Upper lobe of right lung (tissue), 1 donor: ENCODE measurements at regions not wholly inside any gene's neighbourhood (a gene's known extent, or its start where the extent isn't known, plus 50 kb on each side); places are given as distances from the start of the nearest gene placed in this dataset.
"Not testable (repeated sequence)": the region's sequence is repeated elsewhere in the genome, so short reads cannot be mapped to it uniquely, and the experiment has no call there.

Experiments
- ATAC-seq: fragments of 200-7000 bp; cut with Tn5 transposase; one replicate; pipeline ENCODE4 v1.9.1; 2020; ENCODE audit warnings: mild to moderate bottlenecking, moderate library complexity
- DNase-seq: peaks from one replicate; pipeline ENCODE4 v3.0.0-alpha.2; 2020
- H3K27ac ChIP-seq: fragments of 200-600 bp; one replicate; pipeline ENCODE4 v1.8.0; 2022
- H3K27me3 ChIP-seq: fragments of 200-600 bp; one replicate; pipeline ENCODE4 v1.8.0; 2022; ENCODE audit warnings: mild to moderate bottlenecking
- H3K36me3 ChIP-seq: fragments of 200-600 bp; one replicate; pipeline ENCODE4 v1.8.0; 2022
- H3K4me1 ChIP-seq: fragments of 200-600 bp; one replicate; pipeline ENCODE4 v1.8.0; 2022
- H3K4me3 ChIP-seq: fragments of 200-600 bp; one replicate; pipeline ENCODE4 v1.8.0; 2022; ENCODE audit warnings: mild to moderate bottlenecking
- H3K9me3 ChIP-seq: fragments of 200-600 bp; one replicate; pipeline ENCODE4 v1.8.0; 2022
- CTCF ChIP-seq: fragments of 200-600 bp; IDR thresholded peaks from one replicate; pipeline ENCODE4 v1.8.0; 2022; ENCODE audit warnings: antibody characterized with exemption
- intact Hi-C: fragments of 100-400 bp; cut with DNase I; formaldehyde crosslinking; loops from one replicate; pipeline ENCODE4 v1.11.0; 2022
- donor health status: DM: no; HTN: yes; CAD: no; lungs with severe emphysema.

DNA sequence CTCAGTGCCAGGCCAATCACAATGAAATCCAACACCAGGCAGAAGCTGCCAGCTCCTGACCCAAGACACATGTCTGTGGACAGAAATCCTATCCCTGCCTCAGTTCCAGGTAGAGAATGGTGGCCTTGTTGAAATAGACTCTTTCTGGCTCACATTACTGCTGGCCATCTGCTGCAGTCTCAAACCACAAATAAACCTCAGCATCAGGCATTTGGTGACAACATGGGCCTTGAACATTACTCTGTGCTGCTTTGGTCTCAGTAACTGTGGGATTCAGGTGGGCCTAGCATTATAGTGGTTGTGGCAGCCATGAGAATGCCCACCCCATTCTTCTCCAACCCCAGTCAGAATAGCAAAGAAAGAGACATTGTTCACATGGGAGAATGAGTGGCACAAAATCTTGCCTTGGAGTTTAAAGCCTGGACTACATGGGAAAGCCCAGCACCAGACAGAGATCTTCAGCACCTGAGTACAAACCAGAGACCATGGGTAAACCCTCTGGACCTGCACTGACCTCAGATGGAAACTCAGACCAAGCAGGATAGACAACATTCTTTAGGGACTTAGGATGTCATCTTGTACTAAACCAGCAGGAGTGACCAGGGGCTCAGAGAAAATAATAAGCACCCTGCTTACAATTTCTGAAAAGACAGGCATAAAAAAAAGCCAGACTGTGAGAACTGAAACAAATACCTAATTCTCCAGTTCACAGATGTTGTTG is 50.4 kb upstream of the TRAM1L1 start:
- no peaks in the 10 kb centered on the region for H3K4me1 ChIP-seq
- no peak overlapping the region for H3K4me3 ChIP-seq
- H3K27ac ChIP-seq = no peak overlapping the region
- DNase-seq (no peak), ATAC-seq (no peak)
- H3K36me3 ChIP-seq = no peaks in the 10 kb centered on the region
- H3K27me3 ChIP-seq = no peaks in the 10 kb centered on the region
- H3K9me3 ChIP-seq = no peaks in the 10 kb centered on the region
- intact Hi-C loops = no loop called here
- no peak for TF ChIP-seq CTCF

- Histone ChIP-seq H3K9me3 (no peaks in the 10 kb centered on the region), H3K4me3 (no peak overlapping the region), H3K36me3 (no peaks in the 10 kb centered on the region), H3K27ac (no peak overlapping the region), H3K4me1 (no peaks in the 10 kb centered on the region), H3K27me3 (no peaks in the 10 kb centered on the region)
- intact Hi-C loops = no loop called here
- no peak for TF ChIP-seq CTCF
- ATAC-seq (no peak), DNase-seq (no peak)
Observed at GRCh38 chr4:117137145-117137544, 51.8 kb upstream of the TRAM1L1 start.

DNA sequence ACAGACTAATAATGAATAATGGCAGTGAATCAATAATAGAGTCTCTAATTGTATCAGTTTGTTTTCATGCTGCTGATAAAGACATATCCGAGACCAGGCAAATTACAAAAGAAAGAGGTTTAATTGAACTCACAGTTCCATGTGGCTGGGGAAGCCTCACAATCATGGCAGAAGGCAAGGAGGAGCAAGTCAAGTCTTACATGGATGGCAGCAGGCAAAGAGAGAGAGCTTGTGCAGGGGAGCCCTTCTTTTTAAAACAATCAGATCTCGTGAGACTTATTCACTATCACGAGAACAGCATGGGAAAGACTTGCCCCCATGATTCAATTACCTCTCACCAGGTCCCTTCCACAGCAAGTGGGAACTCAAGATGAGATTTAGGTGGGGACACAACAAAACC is 53.4 kb upstream of the TRAM1L1 start:
- DNase-seq, H3K4me3 ChIP-seq, intact Hi-C loops, H3K4me1 ChIP-seq, H3K36me3 ChIP-seq, H3K27me3 ChIP-seq, H3K9me3 ChIP-seq, H3K27ac ChIP-seq, ATAC-seq: not testable (repeated sequence)

- no peaks in the 10 kb centered on the region for H3K4me1 ChIP-seq
- intact Hi-C loops = no loop called here
- DNase-seq = no peak
- H3K9me3 ChIP-seq = no peaks in the 10 kb centered on the region
- no peaks in the 10 kb centered on the region for H3K27me3 ChIP-seq
- H3K36me3 ChIP-seq = no peaks in the 10 kb centered on the region
- no peak for TF ChIP-seq CTCF
- no peak overlapping the region for H3K27ac ChIP-seq
- ATAC-seq = no peak
- H3K4me3 ChIP-seq = no peak overlapping the region
Observed at GRCh38 chr4:117154251-117154650, 68.9 kb upstream of the TRAM1L1 start.

DNA sequence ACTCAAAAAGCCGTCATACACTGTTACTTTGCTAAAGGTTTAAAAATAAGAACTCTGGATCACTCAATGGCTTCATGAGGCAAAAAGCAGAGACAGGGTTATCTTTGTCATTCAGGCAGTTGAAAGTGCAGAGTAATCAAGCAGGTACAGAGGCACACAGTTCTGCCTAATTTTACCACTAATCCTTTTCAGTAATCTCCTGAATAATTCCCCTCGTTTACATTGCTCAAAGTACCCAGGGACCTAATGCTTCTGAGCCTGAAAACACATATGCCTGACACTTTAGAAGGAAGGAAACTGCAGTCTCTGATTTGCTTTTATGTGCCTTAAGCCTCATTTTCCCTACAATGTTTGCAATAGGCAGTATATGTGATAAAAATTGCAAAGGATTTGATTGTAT is 71.4 kb upstream of the TRAM1L1 start:
- intact Hi-C loops = no loop called here
- ATAC-seq (no peak), DNase-seq (no peak)

GRCh38 chr4:117157360-117157759 is 72.0 kb upstream of the TRAM1L1 start:
- no peaks in the 10 kb centered on the region for H3K27me3 ChIP-seq
- DNase-seq = no peak
- no peaks in the 10 kb centered on the region for H3K36me3 ChIP-seq
- no peak overlapping the region for H3K4me3 ChIP-seq
- H3K27ac ChIP-seq = no peak overlapping the region
- no peak for ATAC-seq
- no peak for TF ChIP-seq CTCF
- intact Hi-C loops = no loop called here
- no peaks in the 10 kb centered on the region for H3K9me3 ChIP-seq
- H3K4me1 ChIP-seq = no peaks in the 10 kb centered on the region

More for the DNA sequence above, 71.4 kb upstream of the TRAM1L1 start:
- no peaks in the 10 kb centered on the region for H3K9me3 ChIP-seq
- no peaks in the 10 kb centered on the region for H3K4me1 ChIP-seq
- H3K4me3 ChIP-seq = no peak overlapping the region
- TF ChIP-seq CTCF = no peak
- no peaks in the 10 kb centered on the region for H3K27me3 ChIP-seq
- H3K27ac ChIP-seq = no peak overlapping the region
- no peaks in the 10 kb centered on the region for H3K36me3 ChIP-seq
